PFSK-1 (cell line): ENCODE measurements at regions not wholly inside any gene's neighbourhood (a gene's known extent, or its start where the extent isn't known, plus 50 kb on each side); places are given as distances from the start of the nearest gene placed in this dataset.

Experiments used
- FOXP2 ChIP-seq: optimal IDR thresholded peaks from 2 replicates; pipeline ENCODE3; 2011; ENCODE audit warnings: borderline replicate concordance, control low read depth, inconsistent platforms; ENCODE audit not compliant: insufficient read depth; ENCODE audit errors: extremely low read length, extremely low read depth
- POLR2AphosphoS5 ChIP-seq: IDR thresholded peaks from 2 replicates; pipeline ENCODE4 v1.6.1; 2012; ENCODE audit warnings: low read depth, mild to moderate bottlenecking, control low read depth, low read length, moderate library complexity
- REST ChIP-seq, 2 experiments: IDR thresholded peaks; 2 replicates each; pipeline versions ENCODE4 v1.6.1 to v1.8.0; 2011 to 2012; ENCODE audit warnings: low read depth in 2 of 2, low read length in 2 of 2, control low read depth in 1 of 2, inconsistent platforms in 1 of 2, mild to moderate bottlenecking in 1 of 2, moderate library complexity in 1 of 2; ENCODE audit not compliant: insufficient read depth in 1 of 2
- SIN3A ChIP-seq: IDR thresholded peaks from 2 replicates; pipeline ENCODE4 v1.6.1; 2012; ENCODE audit warnings: mild to moderate bottlenecking, low read length, moderate library complexity, borderline replicate concordance; ENCODE audit not compliant: insufficient read depth
- TAF1 ChIP-seq: IDR thresholded peaks from 2 replicates; pipeline ENCODE4 v1.6.1; 2012; ENCODE audit warnings: low read length, control low read depth, borderline replicate concordance; ENCODE audit not compliant: insufficient read depth

- no peak for TF ChIP-seq REST (IDR thresholded peaks at IDR 0.05; ENCODE audit: insufficient read depth in 1 of 2, low read depth in 2 of 2, low read length in 2 of 2)
- TF ChIP-seq SIN3A = no peak
- no peak for TF ChIP-seq FOXP2
Observed at GRCh38 chr5:28488752-28489151, 1450.4 kb upstream of the CDH9 start.

GRCh38 chr5:28483327-28484025 is 1445.1 kb upstream of the CDH9 start:
- no peak for TF ChIP-seq REST (IDR thresholded peaks at IDR 0.05; ENCODE audit: insufficient read depth in 1 of 2, low read depth in 2 of 2, low read length in 2 of 2)
- no peak for TF ChIP-seq TAF1
- TF ChIP-seq POLR2AphosphoS5 = no peak
- no peak for TF ChIP-seq FOXP2
- TF ChIP-seq SIN3A = no peak

GRCh38 chr5:28473531-28474107 is 1435.2 kb upstream of the CDH9 start:
- TF ChIP-seq POLR2AphosphoS5 (no peak), REST (IDR thresholded peaks at IDR 0.05; ENCODE audit: insufficient read depth in 1 of 2, low read depth in 2 of 2, low read length in 2 of 2) (no peak), TAF1 (no peak), FOXP2 (no peak), SIN3A (no peak)

- TF ChIP-seq TAF1 (no peak), POLR2AphosphoS5 (no peak), FOXP2 (no peak), SIN3A (no peak), REST (IDR thresholded peaks at IDR 0.05; ENCODE audit: insufficient read depth in 1 of 2, low read depth in 2 of 2, low read length in 2 of 2) (no peak)
Observed at GRCh38 chr5:28468166-28468565, 1429.8 kb upstream of the CDH9 start.

- TF ChIP-seq POLR2AphosphoS5 (no peak), TAF1 (no peak), FOXP2 (no peak), REST (IDR thresholded peaks at IDR 0.05; ENCODE audit: insufficient read depth in 1 of 2, low read depth in 2 of 2, low read length in 2 of 2) (no peak), SIN3A (no peak)
Observed at GRCh38 chr5:28463728-28464127, 1425.3 kb upstream of the CDH9 start.
